Skeletal muscle satellite cell (primary cell): ENCODE measurements at regions not wholly inside any gene's neighbourhood (a gene's known extent, or its start where the extent isn't known, plus 50 kb on each side); places are given as distances from the start of the nearest gene placed in this dataset.
"Not testable (repeated sequence)": the region's sequence is repeated elsewhere in the genome, so short reads cannot be mapped to it uniquely, and the experiment has no call there.

ENCODE experiments used
- H3K27me3 ChIP-seq: 2 replicates; pipeline ENCODE4 v1.7.0; 2013; ENCODE audit warnings: low read length; ENCODE audit not compliant: control insufficient read depth, insufficient read depth
- H3K36me3 ChIP-seq: 2 replicates; pipeline ENCODE4 v1.7.0; 2013; ENCODE audit warnings: mild to moderate bottlenecking, control low read depth, low read length; ENCODE audit not compliant: insufficient read depth
- H3K4me1 ChIP-seq: 2 replicates; pipeline ENCODE4 v1.7.0; 2013; ENCODE audit warnings: low read length; ENCODE audit not compliant: control insufficient read depth, insufficient read depth
- H3K4me2 ChIP-seq: 2 replicates; pipeline ENCODE4 v1.7.0; 2013; ENCODE audit warnings: mild to moderate bottlenecking, low read length
- H3K4me3 ChIP-seq: 2 replicates; pipeline ENCODE4 v1.7.0; 2013; ENCODE audit warnings: low read length
- H3K9ac ChIP-seq: 2 replicates; pipeline ENCODE4 v1.7.0; 2013; ENCODE audit warnings: mild to moderate bottlenecking, low read depth, low read length, moderate library complexity
- H3K9me3 ChIP-seq: replicated peaks from 2 replicates; pipeline ENCODE4 v1.7.0; 2013; ENCODE audit warnings: mild to moderate bottlenecking, control low read depth, low read length

DNA sequence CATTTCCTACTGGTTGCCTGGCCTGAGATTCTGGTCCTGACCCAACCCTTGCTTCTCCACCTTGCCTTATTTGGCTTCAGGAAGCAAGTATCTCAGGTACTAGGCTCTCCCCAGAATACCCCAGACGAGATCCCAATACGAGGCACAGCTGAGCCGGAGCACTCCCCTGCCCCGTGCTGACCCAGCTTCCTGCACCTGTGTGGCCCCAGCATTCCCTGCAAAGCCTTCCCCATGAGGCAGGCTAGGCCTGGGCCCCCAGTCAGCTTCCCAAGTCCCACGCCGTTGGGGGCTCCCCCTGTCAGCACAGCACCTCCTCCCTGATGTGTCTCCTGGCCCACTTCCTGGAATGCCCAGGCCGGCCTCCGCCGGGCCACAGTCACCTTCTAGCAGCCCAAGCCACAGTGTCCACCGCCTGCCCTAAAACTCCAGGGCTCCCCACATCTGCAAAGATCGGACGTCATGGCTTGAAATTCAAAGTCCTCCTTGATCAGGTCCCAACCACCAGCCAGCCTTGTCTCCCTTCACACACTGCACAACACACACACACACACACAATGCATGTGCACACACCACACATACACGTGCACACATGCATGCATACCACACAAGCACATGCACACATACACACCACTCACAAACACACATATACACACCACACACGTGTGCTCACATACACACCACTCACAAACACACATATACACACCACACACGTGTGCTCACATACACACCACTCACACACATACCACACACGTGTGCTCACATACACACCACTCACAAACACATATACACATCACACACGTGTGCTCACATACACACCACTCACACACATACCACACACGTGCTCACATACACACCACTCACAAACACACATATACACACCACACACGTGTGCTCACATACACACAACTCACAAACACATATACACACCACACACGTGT is 78.9 kb upstream of the FOXK1 start:
- no peaks in the 10 kb centered on the region for H3K9me3 ChIP-seq
- no peak overlapping the region for H3K9ac ChIP-seq
- H3K4me3 ChIP-seq = no peak overlapping the region
- no peaks in the 10 kb centered on the region for H3K4me1 ChIP-seq
- H3K27me3 ChIP-seq = peaks cover 8% of the 10 kb centered on the region
- no peak overlapping the region for H3K4me2 ChIP-seq
- H3K36me3 ChIP-seq = no peaks in the 10 kb centered on the region

DNA sequence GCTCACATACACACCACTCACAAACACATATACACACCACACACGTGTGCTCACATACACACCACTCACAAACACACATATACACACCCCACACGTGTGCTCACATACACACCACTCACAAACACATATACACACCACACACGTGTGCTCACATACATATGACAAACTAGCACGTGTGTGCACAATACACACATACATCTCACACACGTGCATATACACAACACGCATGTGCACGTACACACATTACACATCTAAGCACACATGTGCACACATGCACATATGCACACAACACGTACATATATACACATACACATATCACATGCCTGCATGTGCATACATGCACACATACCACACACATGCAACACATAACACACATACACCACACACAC is 78.3 kb upstream of the FOXK1 start:
- Histone ChIP-seq H3K4me1 (no peaks in the 10 kb centered on the region), H3K27me3 (peaks cover 8% of the 10 kb centered on the region), H3K4me3 (no peak overlapping the region), H3K4me2 (no peak overlapping the region), H3K9ac (no peak overlapping the region), H3K36me3 (no peaks in the 10 kb centered on the region), H3K9me3 (no peaks in the 10 kb centered on the region)

GRCh38 chr7:4604456-4604940 is 77.6 kb upstream of the FOXK1 start:
- peaks cover 8% of the 10 kb centered on the region for H3K27me3 ChIP-seq
- H3K4me3 ChIP-seq = no peak overlapping the region
- H3K4me1 ChIP-seq = no peaks in the 10 kb centered on the region
- no peaks in the 10 kb centered on the region for H3K36me3 ChIP-seq
- H3K9ac ChIP-seq = no peak overlapping the region
- no peaks in the 10 kb centered on the region for H3K9me3 ChIP-seq
- H3K4me2 ChIP-seq = no peak overlapping the region

DNA sequence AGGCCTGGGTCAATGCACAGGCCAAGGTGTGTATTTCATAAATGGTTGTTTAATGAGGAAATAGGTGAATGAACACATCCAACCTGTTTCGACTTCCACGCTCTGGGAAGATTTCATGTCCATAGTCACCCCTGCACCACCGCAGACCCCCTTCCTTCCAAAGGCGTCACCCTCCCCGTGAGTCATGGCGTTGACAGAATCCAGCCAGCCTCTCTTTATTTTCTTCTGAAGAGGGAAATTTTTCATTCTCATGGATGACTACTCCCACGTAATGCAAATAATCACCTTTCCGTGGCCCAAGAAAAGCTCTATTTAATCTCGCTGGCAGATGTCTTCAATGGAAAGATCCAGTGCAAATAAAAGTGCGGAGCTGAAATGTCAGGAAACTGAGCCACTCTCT is 75.3 kb upstream of the FOXK1 start:
- no peaks in the 10 kb centered on the region for H3K4me1 ChIP-seq
- H3K36me3 ChIP-seq = no peaks in the 10 kb centered on the region

DNA sequence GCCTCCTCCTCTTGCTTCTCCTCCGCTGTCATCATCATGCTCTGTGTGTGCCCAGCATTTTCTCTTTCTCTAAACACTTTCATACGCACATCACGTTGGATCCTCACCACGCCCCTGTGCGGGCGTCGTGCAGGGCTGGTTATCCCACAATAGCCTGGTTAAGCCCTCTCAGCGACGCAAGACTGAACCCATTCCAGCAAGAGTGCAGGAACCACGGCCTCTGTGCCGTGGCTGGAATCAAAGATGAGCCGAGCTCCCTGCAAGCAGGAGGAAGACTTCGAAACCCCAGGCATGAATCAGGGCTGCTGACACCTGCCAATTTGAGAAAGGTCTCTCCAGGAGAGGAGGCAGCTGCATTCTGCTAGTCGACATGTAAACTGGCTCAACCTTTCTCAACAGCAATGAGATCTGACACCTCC is 74.8 kb upstream of the FOXK1 start:
- Histone ChIP-seq H3K9ac (no peak overlapping the region), H3K9me3 (no peaks in the 10 kb centered on the region), H3K36me3 (no peaks in the 10 kb centered on the region), H3K4me3 (no peak overlapping the region), H3K27me3 (peaks cover 8% of the 10 kb centered on the region), H3K4me1 (no peaks in the 10 kb centered on the region), H3K4me2 (no peak overlapping the region)

More for the DNA sequence above, 75.3 kb upstream of the FOXK1 start:
- H3K4me2 ChIP-seq = no peak overlapping the region
- no peak overlapping the region for H3K4me3 ChIP-seq
- H3K27me3 ChIP-seq = peaks cover 8% of the 10 kb centered on the region
- no peak overlapping the region for H3K9ac ChIP-seq
- no peaks in the 10 kb centered on the region for H3K9me3 ChIP-seq

DNA sequence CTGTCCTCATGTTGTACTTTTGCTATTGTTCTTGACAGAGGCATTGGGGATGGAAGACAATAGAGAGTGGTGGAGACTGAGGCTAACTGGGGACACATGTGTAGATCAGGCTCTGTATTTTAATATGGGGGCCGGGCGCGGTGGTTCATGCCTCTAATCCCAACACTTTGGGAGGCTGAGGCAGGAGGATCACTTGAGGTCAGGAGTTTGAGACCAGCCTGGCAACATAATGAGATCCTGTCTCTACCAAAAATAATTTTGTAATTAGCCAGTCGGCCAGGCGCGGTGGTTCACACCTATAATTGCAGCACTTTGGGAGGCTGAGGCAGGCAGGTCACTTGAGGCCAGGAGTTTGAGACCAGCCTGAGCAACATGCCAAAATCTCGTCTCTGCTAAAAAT is 72.5 kb upstream of the FOXK1 start:
- not testable (repeated sequence) for H3K9ac ChIP-seq, H3K9me3 ChIP-seq, H3K27me3 ChIP-seq, H3K4me2 ChIP-seq, H3K36me3 ChIP-seq, H3K4me3 ChIP-seq
- H3K4me1 ChIP-seq = peaks cover 12% of the 10 kb centered on the region

DNA sequence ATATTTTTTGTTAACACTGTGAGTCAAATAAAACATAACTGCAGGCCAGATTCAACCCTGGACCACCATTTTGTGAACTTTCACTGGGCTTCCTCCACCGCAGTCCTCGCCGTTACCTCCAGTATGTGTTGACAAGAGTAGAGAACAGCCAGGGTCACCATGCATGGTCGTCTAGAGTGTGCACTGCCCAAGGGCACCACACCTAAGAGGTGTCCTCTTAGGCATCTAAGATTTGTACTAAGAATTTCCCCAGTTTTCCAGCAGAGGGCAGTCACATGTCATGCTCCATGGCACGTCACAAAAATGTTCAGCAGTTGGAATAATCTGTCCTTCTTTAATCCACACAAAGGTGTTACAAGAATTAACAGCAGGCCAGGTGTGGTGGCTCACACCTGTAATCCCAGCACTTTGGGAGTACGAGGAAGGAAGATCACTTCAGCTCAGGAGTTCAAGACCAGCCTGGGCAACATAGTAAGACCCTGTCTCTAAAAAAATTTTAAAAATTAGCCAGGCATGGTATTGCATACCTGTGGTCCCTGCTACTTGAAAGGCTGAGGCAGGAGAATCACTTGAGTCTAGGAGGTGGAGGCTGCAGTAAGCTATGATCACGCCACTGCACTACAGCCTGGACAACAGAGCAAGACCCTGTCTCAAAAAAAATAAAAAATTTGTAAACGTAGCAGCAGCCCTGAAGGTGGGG is 71.2 kb upstream of the FOXK1 start:
- H3K4me3 ChIP-seq = no peak overlapping the region
- H3K9me3 ChIP-seq = no peaks in the 10 kb centered on the region
- H3K36me3 ChIP-seq = no peaks in the 10 kb centered on the region
- H3K4me1 ChIP-seq = peaks cover 12% of the 10 kb centered on the region
- H3K4me2 ChIP-seq = no peak overlapping the region
- H3K27me3 ChIP-seq = peaks cover 4% of the 10 kb centered on the region
- H3K9ac ChIP-seq = no peak overlapping the region

DNA sequence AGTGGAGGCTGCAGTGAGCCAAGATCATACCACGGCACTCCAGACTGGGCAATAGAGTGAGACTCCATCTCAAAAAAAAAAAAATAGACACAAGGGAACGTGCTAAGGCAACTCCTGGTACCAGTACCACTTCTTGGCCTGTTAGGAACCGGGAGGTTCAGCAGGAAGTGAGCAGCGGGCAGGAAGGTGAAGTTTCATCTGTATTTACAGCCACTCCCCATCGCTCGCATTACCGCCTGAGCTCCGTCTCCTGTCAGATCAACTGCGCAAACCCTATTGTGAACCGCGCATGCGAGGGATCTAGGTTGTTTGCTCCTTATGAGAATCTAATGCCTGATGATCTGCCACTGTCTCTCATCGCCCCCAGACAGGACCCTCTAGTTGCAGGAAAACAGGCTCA is 69.9 kb upstream of the FOXK1 start:
- no peak overlapping the region for H3K9ac ChIP-seq
- no peaks in the 10 kb centered on the region for H3K36me3 ChIP-seq
- peaks cover 12% of the 10 kb centered on the region for H3K4me1 ChIP-seq
- no peaks in the 10 kb centered on the region for H3K9me3 ChIP-seq
- H3K4me2 ChIP-seq = no peak overlapping the region
- no peak overlapping the region for H3K4me3 ChIP-seq
- peaks cover 4% of the 10 kb centered on the region for H3K27me3 ChIP-seq

GRCh38 chr7:4612939-4613841 is 68.9 kb upstream of the FOXK1 start:
- Histone ChIP-seq H3K4me3 (no peak overlapping the region), H3K36me3 (no peaks in the 10 kb centered on the region), H3K9me3 (no peaks in the 10 kb centered on the region), H3K4me1 (peaks cover 12% of the 10 kb centered on the region), H3K27me3 (no peaks in the 10 kb centered on the region), H3K9ac (no peak overlapping the region), H3K4me2 (peak overlapping the region; percentile 78)

DNA sequence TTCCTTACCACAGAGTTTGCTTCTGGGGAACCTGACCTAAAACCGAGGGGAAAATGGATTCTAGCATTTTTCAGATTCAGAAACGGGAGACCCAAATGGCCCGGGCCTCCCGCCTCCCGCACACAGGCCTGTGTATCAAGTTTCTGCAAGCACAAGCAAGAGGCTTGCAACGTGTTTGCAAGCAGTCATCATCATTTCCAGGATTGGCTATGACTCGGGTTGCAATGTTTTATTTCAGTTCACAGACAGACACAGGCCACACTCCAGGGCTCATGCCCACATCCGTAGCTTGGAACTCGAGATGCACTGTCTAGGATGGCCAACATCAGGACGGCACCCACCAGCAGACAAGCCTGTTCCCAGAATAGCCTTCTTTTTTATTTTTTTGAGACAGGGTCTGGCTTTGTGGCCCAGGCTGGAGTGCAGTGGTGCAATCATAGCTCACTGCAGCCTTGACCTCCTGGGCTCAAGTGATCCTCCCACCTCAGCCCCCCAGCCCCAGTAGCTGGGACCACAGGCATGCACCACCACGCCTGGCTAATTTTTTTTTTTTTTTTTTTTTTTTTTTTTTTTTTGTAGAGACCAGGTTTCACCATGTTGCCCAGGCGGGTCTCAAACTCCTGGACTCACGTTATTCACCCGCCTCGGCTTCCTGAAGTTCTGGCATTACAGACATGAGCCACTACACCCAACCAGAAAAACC is 68.1 kb upstream of the FOXK1 start:
- H3K4me3 ChIP-seq = no peak overlapping the region

More for the DNA sequence above, 68.1 kb upstream of the FOXK1 start:
- H3K36me3 ChIP-seq = no peaks in the 10 kb centered on the region
- H3K4me2 ChIP-seq = peak overlapping the region; percentile 78
- no peaks in the 10 kb centered on the region for H3K27me3 ChIP-seq
- no peak overlapping the region for H3K9ac ChIP-seq
- peaks cover 12% of the 10 kb centered on the region for H3K4me1 ChIP-seq
- H3K9me3 ChIP-seq = no peaks in the 10 kb centered on the region
